ENCODE measurements at regions not wholly inside any gene's neighbourhood (a gene's known extent, or its start where the extent isn't known, plus 50 kb on each side); places are given as distances from the start of the nearest gene placed in this dataset.

DNA sequence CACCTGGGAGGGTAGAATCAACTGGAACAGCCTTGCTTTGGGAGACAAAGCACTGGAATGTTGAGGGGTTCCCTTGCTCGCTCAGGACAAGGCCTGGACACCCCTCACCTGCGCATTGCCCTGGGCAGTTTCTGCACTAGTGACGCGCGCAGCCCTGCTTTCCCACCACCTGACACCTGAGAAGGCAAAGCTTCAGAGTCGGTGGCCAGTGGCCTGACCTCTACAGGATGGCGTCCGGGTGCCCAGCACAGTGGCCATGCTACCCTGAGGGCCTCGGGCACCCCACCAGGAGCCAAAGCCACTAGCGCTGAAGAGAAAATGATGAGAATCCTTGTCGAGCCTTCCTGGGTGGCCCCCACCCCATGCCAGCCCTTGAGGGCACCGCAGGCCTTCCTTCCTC, 161.3 kb downstream of the OLFM1 start:
- H3K4me3 ChIP-seq (ENCODE audit: insufficient read depth, low read depth, low read length): no peak overlapping the region
- no TSS peak for BruUV-seq (replicated peaks)
- no peak overlapping the region for H2AK5ac ChIP-seq (ENCODE audit: low read depth, low read length)
- POLR2A ChIA-PET (ENCODE audit: unreplicated experiment): no interaction called here
- H3K36me3 ChIP-seq (ENCODE audit: control insufficient read depth, insufficient read depth, low read length): no peaks in the 10 kb centered on the region
- H4K91ac ChIP-seq (ENCODE audit: insufficient read depth, low read depth, low read length): no peak overlapping the region
- dilution Hi-C loops (cut with HindIII; ENCODE audit: low sequenced_read_pairs, unreplicated experiment) (no loop called here), intact Hi-C loops (cut with micrococcal nuclease) (no loop called here), in situ Hi-C loops (cut with MboI; ENCODE audit: low sequenced_read_pairs) (no loop called here)
- H3K4me1 ChIP-seq (ENCODE audit: control insufficient read depth, insufficient read depth, low read length): no peaks in the 10 kb centered on the region
- H3K9me3 ChIP-seq (ENCODE audit: control insufficient read depth, insufficient read depth, low read length): peaks cover 33% of the 10 kb centered on the region
- no peak overlapping the region for H2AFZ ChIP-seq (replicated peaks; ENCODE audit: low read length, poor library complexity)
- no peak overlapping the region for H3K23ac ChIP-seq (ENCODE audit: low read depth, low read length)
- CTCF ChIA-PET: no interaction called here
- 83% methylated on average over 7 of the region's 12 CpGs; no CpG with 5 or more reads in 1 of the 2 experiments for WGBS, 2 experiments (ENCODE audit: extremely low coverage in 2 of 2, insufficient read length in 1 of 2)
- no peak overlapping the region for H3K27ac ChIP-seq (ENCODE audit: insufficient read depth, low read length)
- no peaks in the 10 kb centered on the region for H3K79me1 ChIP-seq (ENCODE audit: low read depth in 1 of 2, low read length in 2 of 2)
- H2BK20ac ChIP-seq (ENCODE audit: low read depth, low read length): no peak overlapping the region
- H4K5ac ChIP-seq (ENCODE audit: low read depth, low read length): no peak overlapping the region
- no peaks in the 10 kb centered on the region for H3K27me3 ChIP-seq (ENCODE audit: control insufficient read depth, insufficient read depth, low read length)
- TF ChIP-seq CEBPB (IDR thresholded peaks at IDR 0.05; ENCODE audit: low read depth, low read length): no peak
- TF ChIP-seq, protein P1, sequence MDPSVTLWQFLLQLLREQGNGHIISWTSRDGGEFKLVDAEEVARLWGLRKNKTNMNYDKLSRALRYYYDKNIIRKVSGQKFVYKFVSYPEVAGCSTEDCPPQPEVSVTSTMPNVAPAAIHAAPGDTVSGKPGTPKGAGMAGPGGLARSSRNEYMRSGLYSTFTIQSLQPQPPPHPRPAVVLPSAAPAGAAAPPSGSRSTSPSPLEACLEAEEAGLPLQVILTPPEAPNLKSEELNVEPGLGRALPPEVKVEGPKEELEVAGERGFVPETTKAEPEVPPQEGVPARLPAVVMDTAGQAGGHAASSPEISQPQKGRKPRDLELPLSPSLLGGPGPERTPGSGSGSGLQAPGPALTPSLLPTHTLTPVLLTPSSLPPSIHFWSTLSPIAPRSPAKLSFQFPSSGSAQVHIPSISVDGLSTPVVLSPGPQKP (IDR thresholded peaks at IDR 0.05; ENCODE audit: borderline replicate concordance, low read depth, low read length): no peak
- TF ChIP-seq MAFK (IDR thresholded peaks at IDR 0.05; ENCODE audit: low read depth, low read length): no peak
- H3K4ac ChIP-seq (ENCODE audit: low read depth, low read length): no peak overlapping the region
- no peaks in the 10 kb centered on the region for H3K9me1 ChIP-seq (ENCODE audit: insufficient read depth, low read length)
- H3K9ac ChIP-seq (ENCODE audit: low read depth, low read length): no peak overlapping the region
- H3K14ac ChIP-seq (replicated peaks; ENCODE audit: low read depth, low read length): no peak overlapping the region
- H2BK120ac ChIP-seq (ENCODE audit: low read depth, low read length): no peak overlapping the region
- no peaks in the 10 kb centered on the region for H4K20me1 ChIP-seq (ENCODE audit: insufficient read depth, low read length)
- H3K18ac ChIP-seq (ENCODE audit: low read depth, low read length): no peak overlapping the region
- DNase-seq (no peak), ATAC-seq (ENCODE audit: low read depth) (no peak)
- H2AK9ac ChIP-seq (replicated peaks; ENCODE audit: low read depth, low read length, poor library complexity): no peak overlapping the region
- H2BK15ac ChIP-seq (ENCODE audit: low read depth, low read length): no peak overlapping the region
- H3K4me2 ChIP-seq (ENCODE audit: low read depth, low read length): no peak overlapping the region
- no peak overlapping the region for H3K56ac ChIP-seq (ENCODE audit: extremely low read depth, insufficient read depth, low read length)
- H4K8ac ChIP-seq (ENCODE audit: low read depth in 2 of 2, low read length in 2 of 2): no peak overlapping the region
- H2BK5ac ChIP-seq (ENCODE audit: low read depth, low read length, poor library complexity, severe bottlenecking): no peak overlapping the region

All from IMR-90 (cell line).